ENCODE measurements at regions not wholly inside any gene's neighbourhood (a gene's known extent, or its start where the extent isn't known, plus 50 kb on each side); places are given as distances from the start of the nearest gene placed in this dataset.
A peak's percentile ranks its signal among the peaks of the same experiment; 100 is the strongest.

DNA sequence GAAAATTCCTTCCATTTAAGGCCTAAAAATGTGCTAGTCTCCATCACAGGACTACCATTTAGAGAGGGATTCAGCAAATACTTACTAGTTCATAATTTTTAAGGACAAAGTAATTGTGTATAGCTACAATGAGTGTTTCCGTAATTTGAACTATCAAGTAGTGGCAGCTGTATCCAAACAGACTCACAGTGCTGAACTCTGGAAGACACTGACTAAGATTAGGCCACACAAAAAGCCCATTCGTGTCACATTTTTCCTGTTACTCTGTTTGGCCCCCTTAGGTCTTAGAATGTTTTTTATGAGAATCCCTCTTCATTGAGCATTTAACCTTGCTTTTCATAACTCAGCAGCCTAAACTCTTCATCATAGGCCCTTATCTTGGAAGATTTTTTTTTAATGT is 731.2 kb upstream of the PCDH9 start:
- no peak overlapping the region for H3K4me3 ChIP-seq (ENCODE audit: low read depth, low read length)
- H3K27me3 ChIP-seq: no peaks in the 10 kb centered on the region
- TF ChIP-seq, protein P1, sequence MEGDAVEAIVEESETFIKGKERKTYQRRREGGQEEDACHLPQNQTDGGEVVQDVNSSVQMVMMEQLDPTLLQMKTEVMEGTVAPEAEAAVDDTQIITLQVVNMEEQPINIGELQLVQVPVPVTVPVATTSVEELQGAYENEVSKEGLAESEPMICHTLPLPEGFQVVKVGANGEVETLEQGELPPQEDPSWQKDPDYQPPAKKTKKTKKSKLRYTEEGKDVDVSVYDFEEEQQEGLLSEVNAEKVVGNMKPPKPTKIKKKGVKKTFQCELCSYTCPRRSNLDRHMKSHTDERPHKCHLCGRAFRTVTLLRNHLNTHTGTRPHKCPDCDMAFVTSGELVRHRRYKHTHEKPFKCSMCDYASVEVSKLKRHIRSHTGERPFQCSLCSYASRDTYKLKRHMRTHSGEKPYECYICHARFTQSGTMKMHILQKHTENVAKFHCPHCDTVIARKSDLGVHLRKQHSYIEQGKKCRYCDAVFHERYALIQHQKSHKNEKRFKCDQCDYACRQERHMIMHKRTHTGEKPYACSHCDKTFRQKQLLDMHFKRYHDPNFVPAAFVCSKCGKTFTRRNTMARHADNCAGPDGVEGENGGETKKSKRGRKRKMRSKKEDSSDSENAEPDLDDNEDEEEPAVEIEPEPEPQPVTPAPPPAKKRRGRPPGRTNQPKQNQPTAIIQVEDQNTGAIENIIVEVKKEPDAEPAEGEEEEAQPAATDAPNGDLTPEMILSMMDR (IDR thresholded peaks at IDR 0.05; ENCODE audit: low read depth, low read length): no peak
- no peaks in the 10 kb centered on the region for H3K9me3 ChIP-seq
- no peak for DNase-seq
- peaks cover 5% of the 10 kb centered on the region; the same call in 1 of the 2 replicates for H3K4me1 ChIP-seq
- no peaks in the 10 kb centered on the region for H3K36me3 ChIP-seq

DNA sequence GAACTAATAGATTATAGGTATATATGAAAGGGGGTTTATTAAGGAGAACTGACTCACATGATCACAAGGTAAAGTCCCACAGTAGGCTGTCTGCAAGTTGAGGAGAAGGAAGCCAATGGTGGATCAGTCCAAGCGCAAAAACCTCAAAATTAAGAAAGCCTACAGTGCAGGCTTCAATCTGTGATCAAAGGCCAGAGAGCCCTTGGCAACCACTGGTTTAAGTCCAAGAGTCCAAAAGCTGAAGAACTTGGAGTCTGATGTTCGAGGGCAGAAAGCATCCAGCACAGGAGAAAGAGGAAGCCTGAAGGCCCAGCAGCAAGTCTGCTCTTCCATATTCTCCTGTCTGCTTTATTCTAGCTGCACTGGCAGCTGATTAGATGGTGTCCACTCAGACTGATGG is 721.3 kb upstream of the PCDH9 start:
- TF ChIP-seq, protein P1 (IDR thresholded peaks at IDR 0.05; ENCODE audit: low read depth, low read length): no peak
- no peak for DNase-seq
- no peak overlapping the region for H3K4me3 ChIP-seq (ENCODE audit: low read depth, low read length)
- no peaks in the 10 kb centered on the region for H3K27me3 ChIP-seq
- no peaks in the 10 kb centered on the region for H3K4me1 ChIP-seq
- H3K9me3 ChIP-seq: no peaks in the 10 kb centered on the region
- H3K36me3 ChIP-seq: no peaks in the 10 kb centered on the region

- TF ChIP-seq, protein P1 (IDR thresholded peaks at IDR 0.05; ENCODE audit: low read depth, low read length): no peak
- H3K9me3 ChIP-seq: no peaks in the 10 kb centered on the region
Measured at GRCh38 chr13:67950603-67951002, 720.5 kb upstream of the PCDH9 start.

GRCh38 chr13:67946131-67946530 is 716.0 kb upstream of the PCDH9 start:
- Histone ChIP-seq H3K27me3 (no peaks in the 10 kb centered on the region), H3K36me3 (no peaks in the 10 kb centered on the region), H3K9me3 (no peaks in the 10 kb centered on the region), H3K4me3 (ENCODE audit: low read depth, low read length) (no peak overlapping the region), H3K4me1 (peaks cover 13% of the 10 kb centered on the region)
- DNase-seq: no peak
- TF ChIP-seq, protein P1 (IDR thresholded peaks at IDR 0.05; ENCODE audit: low read depth, low read length): no peak

More at GRCh38 chr13:67950603-67951002, 720.5 kb upstream of the PCDH9 start:
- no peak for DNase-seq
- Histone ChIP-seq H3K27me3 (no peaks in the 10 kb centered on the region), H3K36me3 (no peaks in the 10 kb centered on the region), H3K4me3 (ENCODE audit: low read depth, low read length) (no peak overlapping the region), H3K4me1 (no peaks in the 10 kb centered on the region)

DNA sequence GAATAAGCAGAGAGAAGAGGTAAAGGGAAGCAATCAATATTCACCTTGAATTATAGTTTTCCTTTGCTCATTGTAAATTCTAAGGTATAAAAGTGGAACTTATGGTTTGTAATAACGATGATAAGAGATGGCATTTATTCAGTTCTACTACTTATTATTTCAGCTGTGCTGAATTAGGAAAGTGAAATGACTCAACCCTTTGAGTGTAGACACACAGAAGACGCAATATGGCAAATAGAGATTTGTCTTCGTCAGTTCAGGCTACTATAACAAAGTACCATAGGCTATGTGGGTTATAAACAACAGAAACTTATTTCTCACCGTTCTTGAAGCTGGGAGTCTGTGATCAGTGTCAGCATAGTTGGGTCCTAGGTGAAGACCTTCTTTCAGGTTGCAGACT is 713.0 kb upstream of the PCDH9 start:
- Histone ChIP-seq H3K4me3 (ENCODE audit: low read depth, low read length) (peak overlapping the region; percentile 20; the same call in 1 of the 2 replicates), H3K9me3 (no peaks in the 10 kb centered on the region), H3K36me3 (no peaks in the 10 kb centered on the region), H3K27me3 (no peaks in the 10 kb centered on the region), H3K4me1 (peaks cover 22% of the 10 kb centered on the region)
- TF ChIP-seq, protein P1 (IDR thresholded peaks at IDR 0.05; ENCODE audit: low read depth, low read length): no peak
- no peak for DNase-seq

DNA sequence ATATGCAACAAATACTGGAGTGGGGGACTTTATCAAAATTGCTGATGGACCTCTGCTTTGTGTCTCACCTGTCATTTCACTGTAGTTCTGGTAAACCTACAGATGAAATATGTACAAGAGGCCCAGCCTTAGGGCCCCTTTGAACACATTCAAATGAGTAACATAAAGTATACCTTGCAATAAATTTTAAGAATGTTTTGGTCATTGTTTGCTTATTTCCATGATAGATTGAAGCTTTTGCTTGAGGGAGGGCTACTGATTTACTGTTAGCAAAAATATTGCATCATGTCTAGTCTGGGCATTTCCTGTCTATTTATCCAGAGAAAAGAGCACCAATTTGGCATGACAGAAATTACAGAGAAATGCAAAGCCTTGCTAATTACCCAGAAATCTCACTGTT is 705.5 kb upstream of the PCDH9 start:
- DNase-seq: no peak
- Histone ChIP-seq H3K4me3 (ENCODE audit: low read depth, low read length) (no peak overlapping the region), H3K36me3 (no peaks in the 10 kb centered on the region), H3K9me3 (no peaks in the 10 kb centered on the region), H3K27me3 (no peaks in the 10 kb centered on the region), H3K4me1 (peaks cover 8% of the 10 kb centered on the region)
- TF ChIP-seq, protein P1 (IDR thresholded peaks at IDR 0.05; ENCODE audit: low read depth, low read length): no peak
